Inferior parietal cortex (tissue), 1 donor: ENCODE measurements at regions not wholly inside any gene's neighbourhood (a gene's known extent, or its start where the extent isn't known, plus 50 kb on each side); places are given as distances from the start of the nearest gene placed in this dataset.
"Not testable (repeated sequence)": the region's sequence is repeated elsewhere in the genome, so short reads cannot be mapped to it uniquely, and the experiment has no call there.

Experiments used
- DNase-seq: peaks from one replicate; pipeline ENCODE4 v3.0.0-alpha.2; 2016; ENCODE audit errors: extremely low spot score

DNA sequence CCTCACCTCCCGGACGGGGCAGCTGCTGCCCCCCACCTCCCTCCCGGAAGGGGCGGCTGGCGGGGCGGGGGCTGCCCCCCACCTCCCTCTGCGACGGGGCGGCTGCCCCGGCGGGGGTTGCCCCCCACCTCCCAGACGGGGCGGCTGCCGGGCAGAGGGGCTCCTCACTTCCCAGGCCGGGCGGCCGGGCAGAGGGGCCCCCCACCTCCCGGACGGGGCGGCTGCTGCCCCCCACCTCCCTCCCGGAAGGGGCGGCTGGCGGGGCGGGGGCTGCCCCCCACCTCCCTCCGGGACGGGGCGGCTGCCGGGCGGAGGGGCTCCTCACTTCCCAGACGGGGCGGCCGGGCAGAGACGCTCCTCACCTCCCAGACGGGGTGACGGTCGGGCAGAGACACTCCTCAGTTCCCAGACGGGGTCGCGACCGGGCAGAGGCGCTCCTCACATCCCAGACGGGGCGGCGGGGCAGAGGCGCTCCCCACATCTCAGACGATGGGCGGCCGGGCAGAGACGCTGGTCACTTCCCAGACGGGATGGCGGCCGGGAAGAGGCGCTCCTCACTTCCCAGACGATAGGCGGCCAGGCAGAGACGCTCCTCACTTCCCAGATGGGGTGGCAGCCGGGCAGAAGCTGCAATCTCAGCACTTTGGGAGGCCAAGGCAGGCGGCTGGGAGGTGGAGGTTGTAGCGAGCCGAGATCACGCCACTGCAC lies 1218.8 kb downstream of the GATA3 start:
- DNase-seq, result not testable (repeated sequence)

- no peak for DNase-seq
Measured at GRCh38 chr10:9274206-9274755, 1219.8 kb downstream of the GATA3 start.

GRCh38 chr10:9275861-9276260 lies 1221.4 kb downstream of the GATA3 start:
- no peak for DNase-seq

DNA sequence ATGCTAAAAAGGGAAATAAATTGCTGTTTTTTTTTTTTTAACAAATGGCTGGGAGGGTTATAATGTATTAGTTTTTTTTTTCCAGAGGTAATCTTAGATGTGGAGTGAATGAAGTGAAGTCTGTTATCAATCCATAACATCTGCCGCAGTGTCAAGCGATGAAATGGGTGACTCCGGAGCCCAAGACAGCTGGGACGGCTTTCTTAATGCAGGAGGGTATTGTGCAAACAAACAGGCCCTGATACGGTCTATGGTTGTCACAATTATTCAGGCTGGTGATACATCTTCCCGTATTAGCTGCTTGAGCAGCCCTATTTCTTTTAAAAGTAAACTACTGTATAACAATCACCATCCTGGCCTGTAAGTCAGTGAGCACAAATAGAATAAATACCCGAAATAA lies 1231.2 kb downstream of the GATA3 start:
- DNase-seq, result no peak

GRCh38 chr10:9289811-9290210 lies 1235.3 kb downstream of the GATA3 start:
- DNase-seq, result no peak

GRCh38 chr10:9291081-9291480 lies 1236.6 kb downstream of the GATA3 start:
- no peak for DNase-seq

DNA sequence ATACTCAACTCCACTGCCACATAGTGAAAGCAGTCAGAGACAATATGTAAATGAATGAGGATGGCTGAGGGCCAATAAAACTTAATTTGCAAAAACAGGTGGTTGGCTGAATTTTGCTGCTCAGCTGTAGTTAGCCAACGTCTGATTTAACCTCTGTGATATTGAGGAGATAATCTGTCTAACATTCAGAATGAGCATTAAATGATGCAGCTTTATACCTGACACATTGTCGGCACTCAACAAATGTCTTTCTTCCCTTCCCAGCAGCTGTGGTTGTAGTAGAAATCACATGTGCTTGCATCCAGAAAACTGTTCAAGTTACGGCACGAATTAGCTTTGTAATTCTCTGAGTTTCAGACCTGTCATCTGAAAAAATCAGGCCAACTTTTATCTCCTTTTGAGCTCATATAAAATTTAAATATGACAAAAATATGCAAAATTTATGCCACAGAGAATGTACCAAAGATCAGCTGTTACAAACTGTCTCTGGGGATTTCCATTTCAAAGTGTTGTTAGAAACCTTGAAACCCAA lies 1239.7 kb downstream of the GATA3 start:
- no peak for DNase-seq

- no peak for DNase-seq
Measured at GRCh38 chr10:9294865-9295264, 1240.4 kb downstream of the GATA3 start.

DNA sequence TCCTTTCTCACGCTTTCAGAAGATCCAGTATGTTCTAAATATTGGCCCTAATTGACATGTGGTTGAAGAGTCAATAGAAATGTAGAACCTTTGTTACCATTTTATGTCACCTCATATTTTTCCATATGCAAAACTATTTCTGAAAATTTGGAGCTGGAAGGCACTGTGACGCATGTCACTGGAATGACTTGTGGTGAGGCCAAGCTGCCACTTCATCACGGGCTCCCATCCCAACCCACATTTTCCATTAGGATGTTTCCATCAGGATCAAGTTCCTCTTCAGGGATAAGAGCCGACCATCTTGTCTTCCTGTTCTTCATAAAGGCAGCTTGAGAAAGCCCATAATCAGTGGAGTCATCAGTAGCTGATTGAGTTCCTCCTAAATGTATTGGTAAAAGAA lies 1241.7 kb downstream of the GATA3 start:
- no peak for DNase-seq

DNA sequence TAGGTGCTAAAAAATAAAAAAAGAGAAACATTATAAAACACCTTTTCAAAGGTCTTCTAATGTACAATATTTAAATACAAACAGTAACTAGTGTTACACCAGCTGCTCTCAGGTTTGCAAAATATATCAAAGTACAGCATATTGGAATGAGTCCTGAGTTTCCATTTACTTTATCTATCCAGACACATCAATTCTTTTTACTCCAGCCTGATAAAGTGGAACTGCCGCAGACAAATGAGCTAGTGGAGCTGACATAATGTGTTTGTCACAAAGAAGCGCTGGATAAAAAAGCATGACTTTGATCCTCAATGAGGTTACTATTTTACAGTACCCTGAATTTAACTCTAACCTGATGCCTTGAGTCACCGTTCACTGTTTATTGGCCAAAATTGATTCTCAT lies 1243.1 kb downstream of the GATA3 start:
- DNase-seq, result no peak

- peak; percentile 7 for DNase-seq
Measured at GRCh38 chr10:9299966-9300365, 1245.5 kb downstream of the GATA3 start.

DNA sequence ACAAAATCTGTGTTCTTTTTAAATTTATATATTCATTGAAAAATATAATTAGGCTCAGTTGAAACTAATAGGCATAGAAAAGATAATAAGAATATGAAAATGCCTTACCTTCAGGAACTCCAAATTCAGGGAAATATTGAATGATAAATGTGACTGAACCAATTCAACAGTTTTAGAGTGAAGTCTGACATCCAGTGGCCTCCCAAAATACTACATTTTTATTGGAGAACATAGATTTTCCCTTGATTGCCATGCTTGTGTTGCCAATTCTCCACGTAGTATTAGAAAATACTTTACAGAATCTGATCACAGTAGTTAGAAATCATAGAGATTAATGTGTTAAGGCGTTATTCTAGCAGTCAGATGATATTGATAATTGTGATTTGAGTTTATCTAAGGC lies 1246.7 kb downstream of the GATA3 start:
- peak; percentile 64 for DNase-seq

DNA sequence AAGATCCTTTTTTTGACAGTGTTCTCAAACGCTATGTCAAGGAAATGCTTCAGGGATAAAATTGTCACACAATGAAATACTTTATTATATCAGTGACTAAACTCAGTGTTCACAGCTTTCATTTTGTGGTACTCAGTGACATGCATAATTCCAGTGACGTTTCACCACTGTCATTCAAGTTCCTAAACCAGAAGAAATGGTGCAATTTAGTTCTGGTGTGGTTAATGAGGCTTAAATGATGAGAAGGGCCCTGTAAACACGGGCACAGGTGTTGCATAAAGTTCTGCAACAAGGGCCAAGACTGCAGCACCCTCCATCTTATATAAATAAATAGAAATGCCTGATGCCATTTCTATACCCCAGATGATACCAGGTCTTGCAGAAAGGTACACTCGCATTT lies 1247.1 kb downstream of the GATA3 start:
- no peak for DNase-seq

DNA sequence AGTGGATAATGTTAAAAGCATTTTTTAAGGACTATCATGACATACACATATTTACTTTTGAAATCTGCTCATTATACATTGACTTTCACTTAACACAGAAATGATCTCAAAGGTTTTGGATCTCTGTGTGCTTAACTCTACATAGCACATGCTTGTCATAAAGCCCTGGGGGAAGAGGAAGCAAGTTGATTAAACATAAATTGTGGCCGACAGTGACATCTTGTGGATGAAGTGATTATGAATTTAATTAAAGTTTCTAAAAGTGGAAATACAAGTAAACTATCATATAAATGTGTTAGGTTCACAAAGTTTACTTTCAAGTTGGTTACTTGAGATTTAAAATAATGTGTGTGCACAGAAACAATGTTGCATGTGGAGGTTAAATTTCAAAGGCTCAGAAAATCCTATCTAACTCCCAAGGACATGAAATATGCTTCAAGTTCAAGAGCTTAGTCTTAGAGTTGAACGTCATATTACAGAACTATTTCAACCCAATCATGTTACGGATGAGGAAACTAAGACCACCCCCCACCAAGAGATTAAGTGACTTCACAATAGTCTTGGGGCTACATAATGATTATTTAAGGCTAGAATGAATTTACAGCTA lies 1247.8 kb downstream of the GATA3 start:
- peak; percentile 88 for DNase-seq

DNA sequence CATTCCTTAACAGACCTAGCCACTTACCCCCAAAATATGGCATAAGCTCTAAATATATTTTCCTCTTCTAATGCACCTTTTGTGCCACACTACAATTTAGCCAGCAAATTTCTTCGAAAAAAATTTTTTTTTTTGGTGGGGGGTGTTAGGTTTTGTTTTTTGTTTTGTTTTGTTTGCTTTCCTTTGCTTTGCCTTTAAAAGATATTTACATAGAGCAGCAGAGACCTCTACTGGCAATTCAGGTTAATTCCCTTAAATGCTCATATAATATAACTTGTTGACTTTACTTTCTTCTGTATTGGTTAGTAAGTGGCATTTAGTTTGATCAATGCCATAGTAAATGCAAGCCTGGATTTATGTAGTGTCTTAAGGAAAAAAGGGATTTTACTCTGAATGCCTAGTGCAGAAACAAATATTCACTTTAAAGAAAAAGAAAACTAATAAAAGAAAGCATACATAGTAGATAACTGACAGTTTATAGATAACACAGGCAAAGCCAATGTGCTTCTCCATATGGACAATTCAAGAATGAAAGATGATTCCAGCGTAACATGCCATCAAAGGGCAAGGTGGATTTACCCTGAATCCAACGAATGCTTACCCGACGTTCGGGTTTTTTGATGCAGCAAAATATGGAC lies 1250.6 kb downstream of the GATA3 start:
- peak; percentile 40 for DNase-seq

DNA sequence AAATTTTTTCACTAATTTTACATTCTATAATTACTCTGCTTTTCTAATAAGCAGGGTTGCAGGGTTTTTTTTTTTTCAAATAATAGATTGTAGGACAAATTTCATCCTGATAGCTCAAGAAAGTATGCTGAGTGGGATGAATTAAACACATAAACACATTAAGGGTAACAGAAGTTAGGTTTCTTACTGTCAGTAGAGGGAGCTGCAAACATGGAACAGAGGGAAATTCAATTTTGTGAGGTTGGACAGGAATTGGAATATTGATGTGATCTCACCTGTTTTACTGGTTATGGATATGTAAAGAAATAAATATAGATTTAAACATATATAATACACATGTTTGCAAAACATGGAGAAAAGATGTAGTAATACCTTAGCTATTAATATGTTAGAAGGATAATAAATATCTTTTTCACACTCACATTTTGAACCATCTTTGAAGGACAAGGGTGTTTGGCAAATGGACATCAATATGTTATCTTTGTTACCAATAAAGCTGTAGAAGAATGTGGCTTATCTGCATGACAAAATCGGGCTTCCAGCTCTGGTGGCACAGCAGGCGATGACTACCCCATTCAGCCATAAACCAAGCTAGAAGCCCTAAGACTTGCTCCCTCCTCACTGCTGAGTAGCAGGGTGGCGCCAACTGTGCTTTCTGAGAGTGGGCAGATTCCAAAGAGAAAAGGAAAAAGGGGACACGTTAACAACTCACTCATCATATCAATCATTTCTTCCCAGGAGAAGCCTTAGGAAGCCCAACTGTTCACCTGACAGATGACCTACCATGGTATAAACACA lies 1257.4 kb downstream of the GATA3 start:
- DNase-seq, result no peak

DNA sequence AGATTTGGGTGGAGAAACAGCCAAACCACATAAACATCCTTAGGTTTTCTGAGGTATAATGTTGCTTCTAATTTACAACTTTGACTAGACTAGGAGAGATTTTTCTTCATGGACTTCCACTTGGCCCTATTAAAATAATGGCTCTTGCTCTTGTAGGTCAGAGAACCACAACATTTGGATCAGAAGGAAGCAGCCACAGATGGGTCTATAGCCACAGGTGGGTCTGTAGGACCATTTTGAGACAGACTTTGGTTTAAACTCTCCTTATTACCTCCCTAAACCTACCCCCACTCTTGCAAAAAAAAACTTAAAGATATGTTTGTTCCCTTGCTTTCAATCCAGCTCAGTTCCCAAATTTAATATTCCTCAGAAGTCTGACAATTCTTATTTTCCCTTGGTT lies 1260.8 kb downstream of the GATA3 start:
- DNase-seq, result no peak

DNA sequence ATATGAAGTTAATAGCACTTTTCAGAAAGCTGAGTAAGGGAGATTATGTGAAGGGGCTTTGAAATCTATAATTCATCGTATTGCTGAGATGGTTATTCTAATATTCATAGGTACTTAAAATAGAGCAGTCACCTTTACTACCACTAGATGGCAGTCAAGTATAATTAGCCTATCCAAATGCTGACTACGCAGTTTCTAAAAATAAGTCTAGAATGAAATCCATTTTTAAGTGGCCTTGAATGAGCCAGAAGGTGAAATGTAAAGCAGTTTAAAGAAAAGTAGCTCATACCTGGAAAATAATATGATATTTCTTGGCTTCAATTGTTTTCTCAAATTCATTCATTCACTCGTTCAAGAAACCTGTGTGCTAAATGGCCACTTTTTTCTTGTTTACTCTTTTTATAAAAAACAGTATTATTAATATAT lies 1277.1 kb downstream of the GATA3 start:
- DNase-seq, result peak; percentile 65

- DNase-seq, result no peak
Measured at GRCh38 chr10:9334270-9334669, 1279.8 kb downstream of the GATA3 start.

- no peak for DNase-seq
Measured at GRCh38 chr10:9339716-9340115, 1285.2 kb downstream of the GATA3 start.

DNA sequence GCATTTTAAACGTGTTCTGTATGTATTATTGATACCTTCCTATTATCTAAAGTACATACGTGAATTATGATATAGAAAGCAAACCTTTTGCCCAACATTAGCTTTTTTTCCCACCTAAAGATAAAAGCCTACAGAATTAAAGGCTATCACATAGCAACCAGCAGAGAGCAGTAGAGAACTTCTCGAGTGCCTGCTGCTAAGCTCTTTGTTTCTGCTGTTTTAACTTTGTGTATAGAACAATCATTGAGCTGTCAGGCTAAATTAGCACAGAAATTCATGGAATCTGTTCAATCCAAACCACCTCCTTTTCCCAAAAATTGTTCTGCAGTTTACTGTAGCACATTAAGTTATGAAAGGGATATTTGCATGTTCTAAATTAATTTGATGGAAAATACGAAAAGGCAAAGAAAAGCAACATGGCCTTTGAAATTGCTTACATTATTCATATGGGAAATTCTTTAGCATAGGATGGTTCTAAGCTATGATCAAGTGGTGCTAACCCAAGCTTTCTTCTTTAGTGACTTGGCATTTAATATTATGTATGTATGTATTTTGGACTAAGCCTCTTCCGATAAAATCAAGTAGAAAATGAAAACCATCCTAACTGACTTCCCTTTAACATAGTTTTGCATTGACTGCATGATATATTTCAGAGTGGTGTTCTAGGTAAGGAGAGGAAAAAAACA lies 1288.5 kb downstream of the GATA3 start:
- peak; percentile 70 for DNase-seq
